ENCODE measurements at regions not wholly inside any gene's neighbourhood (a gene's known extent, or its start where the extent isn't known, plus 50 kb on each side); places are given as distances from the start of the nearest gene placed in this dataset.

DNA sequence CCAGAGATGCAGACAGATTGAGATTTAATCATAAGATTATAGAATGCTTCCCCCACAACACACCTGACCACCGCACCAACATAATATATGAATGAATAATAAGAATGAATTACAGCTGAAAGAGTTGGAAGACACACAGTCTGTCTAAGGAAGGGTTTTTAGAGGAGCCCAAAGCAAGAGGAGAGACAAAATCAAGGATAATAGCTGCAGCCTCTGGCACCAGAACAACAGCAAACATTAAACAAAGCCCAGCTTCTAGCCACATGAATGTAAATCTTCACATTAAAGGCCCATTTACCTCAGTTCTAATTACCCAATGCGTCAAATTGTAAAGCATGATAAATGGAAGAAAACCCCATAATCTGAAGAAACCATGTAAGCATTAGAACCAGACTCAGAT is 133.9 kb downstream of the SPCS3 start:
- Histone ChIP-seq H4K8ac (ENCODE audit: low read length) (no peak overlapping the region), H3K36me3 (ENCODE audit: control insufficient read depth in 1 of 2, insufficient read depth in 2 of 2, low read depth in 1 of 2, low read length in 2 of 2) (no peaks in the 10 kb centered on the region), H3K9me3 (ENCODE audit: control insufficient read depth, low read length) (no peaks in the 10 kb centered on the region), H3K79me1 (replicated peaks; ENCODE audit: low read length, poor library complexity, severe bottlenecking) (no peaks in the 10 kb centered on the region), H2BK12ac (ENCODE audit: low read length in 2 of 2) (no peak overlapping the region), H3K4me2 (ENCODE audit: low read length, poor library complexity, severe bottlenecking) (no peak overlapping the region), H2BK15ac (ENCODE audit: low read depth, poor library complexity, severe bottlenecking) (no peak overlapping the region), H3K27ac (ENCODE audit: low read length, poor library complexity, severe bottlenecking) (no peak overlapping the region), H3K4ac (ENCODE audit: low read depth in 1 of 2, low read length in 2 of 2) (no peak overlapping the region), H4K91ac (ENCODE audit: low read length) (no peak overlapping the region), H3K27me3 (ENCODE audit: control insufficient read depth in 1 of 2, insufficient read depth in 1 of 2, low read length in 2 of 2) (no peaks in the 10 kb centered on the region), H3K14ac (ENCODE audit: low read length in 2 of 2) (no peak overlapping the region), H2BK120ac (ENCODE audit: low read depth, low read length) (no peak overlapping the region), H2AK5ac (ENCODE audit: low read length, severe bottlenecking) (no peak overlapping the region), H2AFZ (ENCODE audit: low read depth, low read length) (no peak overlapping the region), H3K23ac (ENCODE audit: low read length in 2 of 2) (no peak overlapping the region), H2BK5ac (ENCODE audit: low read depth, low read length, poor library complexity, severe bottlenecking) (no peak overlapping the region), H3K18ac (ENCODE audit: low read depth in 1 of 2, low read length in 2 of 2) (no peak overlapping the region), H3K4me3 (ENCODE audit: insufficient read depth in 1 of 2, low read depth in 1 of 2, low read length in 2 of 2) (no peak overlapping the region), H3K9ac (ENCODE audit: low read length) (no peak overlapping the region), H3K4me1 (ENCODE audit: control insufficient read depth, insufficient read depth, low read depth, low read length) (no peaks in the 10 kb centered on the region)
- WGBS: no CpG with 5 or more reads among the region's 2 CpGs
- no peak for DNase-seq

DNA sequence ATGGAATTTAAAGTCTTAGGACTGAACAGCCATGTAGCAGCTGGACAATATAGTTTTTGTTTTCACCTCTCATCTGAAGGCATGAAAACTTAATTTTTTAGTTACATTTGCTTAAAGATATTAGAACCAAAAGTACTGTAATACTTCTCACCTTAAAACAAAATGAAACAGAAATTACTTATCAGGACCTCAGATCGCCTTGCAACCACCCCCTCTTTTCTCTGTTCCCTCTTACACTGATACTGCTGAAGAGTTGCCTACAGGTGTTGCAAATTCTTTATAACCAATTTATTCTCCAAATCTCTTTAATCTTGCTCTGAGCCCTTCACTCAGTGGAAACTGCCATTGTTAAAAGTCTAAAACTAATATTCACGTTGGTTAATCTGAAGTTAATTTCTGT is 145.0 kb downstream of the SPCS3 start:
- Histone ChIP-seq H3K4me3 (ENCODE audit: insufficient read depth in 1 of 2, low read depth in 1 of 2, low read length in 2 of 2) (no peak overlapping the region), H2AK5ac (ENCODE audit: low read length, severe bottlenecking) (no peak overlapping the region), H3K4me1 (ENCODE audit: control insufficient read depth, insufficient read depth, low read depth, low read length) (no peaks in the 10 kb centered on the region), H3K4ac (ENCODE audit: low read depth in 1 of 2, low read length in 2 of 2) (no peak overlapping the region), H3K4me2 (ENCODE audit: low read length, poor library complexity, severe bottlenecking) (no peak overlapping the region), H3K18ac (ENCODE audit: low read depth in 1 of 2, low read length in 2 of 2) (no peak overlapping the region), H4K8ac (ENCODE audit: low read length) (no peak overlapping the region), H2BK12ac (ENCODE audit: low read length in 2 of 2) (no peak overlapping the region), H4K91ac (ENCODE audit: low read length) (no peak overlapping the region), H2BK15ac (ENCODE audit: low read depth, poor library complexity, severe bottlenecking) (no peak overlapping the region), H3K9ac (ENCODE audit: low read length) (no peak overlapping the region), H3K36me3 (ENCODE audit: control insufficient read depth in 1 of 2, insufficient read depth in 2 of 2, low read depth in 1 of 2, low read length in 2 of 2) (no peaks in the 10 kb centered on the region), H2BK5ac (ENCODE audit: low read depth, low read length, poor library complexity, severe bottlenecking) (no peak overlapping the region), H3K14ac (ENCODE audit: low read length in 2 of 2) (no peak overlapping the region), H3K27me3 (ENCODE audit: control insufficient read depth in 1 of 2, insufficient read depth in 1 of 2, low read length in 2 of 2) (no peaks in the 10 kb centered on the region), H3K79me1 (replicated peaks; ENCODE audit: low read length, poor library complexity, severe bottlenecking) (no peaks in the 10 kb centered on the region), H2AFZ (ENCODE audit: low read depth, low read length) (no peak overlapping the region), H3K9me3 (ENCODE audit: control insufficient read depth, low read length) (no peaks in the 10 kb centered on the region), H3K27ac (ENCODE audit: low read length, poor library complexity, severe bottlenecking) (no peak overlapping the region), H2BK120ac (ENCODE audit: low read depth, low read length) (no peak overlapping the region), H3K23ac (ENCODE audit: low read length in 2 of 2) (no peak overlapping the region)
- WGBS: 98% methylated on average over 2 of the region's 2 CpGs
- no peak for DNase-seq

DNA sequence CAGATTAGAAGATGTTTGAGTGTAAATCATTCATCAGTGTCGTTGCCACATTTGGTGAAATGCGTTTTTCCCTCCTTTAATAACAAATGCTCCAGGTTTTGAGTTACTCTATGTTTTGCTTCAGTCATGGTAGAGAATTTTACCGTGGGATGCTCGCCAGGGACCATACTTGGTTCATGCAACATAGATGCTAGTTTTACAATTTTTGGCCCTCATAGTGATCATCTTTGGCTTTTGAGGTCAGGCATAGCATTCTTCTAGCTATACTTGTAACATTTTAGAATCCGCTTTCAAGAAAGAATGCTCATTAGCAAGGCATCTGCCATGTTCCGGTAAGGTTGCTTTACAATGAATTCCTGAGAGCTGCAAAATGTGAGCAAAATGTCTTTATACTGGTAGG is 147.2 kb downstream of the SPCS3 start:
- Histone ChIP-seq H3K27ac (ENCODE audit: low read length, poor library complexity, severe bottlenecking) (no peak overlapping the region), H3K4ac (ENCODE audit: low read depth in 1 of 2, low read length in 2 of 2) (no peak overlapping the region), H3K9me3 (ENCODE audit: control insufficient read depth, low read length) (no peaks in the 10 kb centered on the region), H3K79me1 (replicated peaks; ENCODE audit: low read length, poor library complexity, severe bottlenecking) (no peaks in the 10 kb centered on the region), H2BK120ac (ENCODE audit: low read depth, low read length) (no peak overlapping the region), H4K8ac (ENCODE audit: low read length) (no peak overlapping the region), H3K27me3 (ENCODE audit: control insufficient read depth in 1 of 2, insufficient read depth in 1 of 2, low read length in 2 of 2) (no peaks in the 10 kb centered on the region), H3K23ac (ENCODE audit: low read length in 2 of 2) (no peak overlapping the region), H3K4me3 (ENCODE audit: insufficient read depth in 1 of 2, low read depth in 1 of 2, low read length in 2 of 2) (no peak overlapping the region), H4K91ac (ENCODE audit: low read length) (no peak overlapping the region), H2BK15ac (ENCODE audit: low read depth, poor library complexity, severe bottlenecking) (no peak overlapping the region), H2AFZ (ENCODE audit: low read depth, low read length) (no peak overlapping the region), H3K36me3 (ENCODE audit: control insufficient read depth in 1 of 2, insufficient read depth in 2 of 2, low read depth in 1 of 2, low read length in 2 of 2) (no peaks in the 10 kb centered on the region), H3K4me2 (ENCODE audit: low read length, poor library complexity, severe bottlenecking) (no peak overlapping the region), H3K18ac (ENCODE audit: low read depth in 1 of 2, low read length in 2 of 2) (no peak overlapping the region), H2AK5ac (ENCODE audit: low read length, severe bottlenecking) (no peak overlapping the region), H3K9ac (ENCODE audit: low read length) (no peak overlapping the region), H2BK5ac (ENCODE audit: low read depth, low read length, poor library complexity, severe bottlenecking) (no peak overlapping the region), H3K4me1 (ENCODE audit: control insufficient read depth, insufficient read depth, low read depth, low read length) (no peaks in the 10 kb centered on the region), H2BK12ac (ENCODE audit: low read length in 2 of 2) (no peak overlapping the region), H3K14ac (ENCODE audit: low read length in 2 of 2) (no peak overlapping the region)
- no peak for DNase-seq
- WGBS: 78% methylated on average over 5 of the region's 6 CpGs

DNA sequence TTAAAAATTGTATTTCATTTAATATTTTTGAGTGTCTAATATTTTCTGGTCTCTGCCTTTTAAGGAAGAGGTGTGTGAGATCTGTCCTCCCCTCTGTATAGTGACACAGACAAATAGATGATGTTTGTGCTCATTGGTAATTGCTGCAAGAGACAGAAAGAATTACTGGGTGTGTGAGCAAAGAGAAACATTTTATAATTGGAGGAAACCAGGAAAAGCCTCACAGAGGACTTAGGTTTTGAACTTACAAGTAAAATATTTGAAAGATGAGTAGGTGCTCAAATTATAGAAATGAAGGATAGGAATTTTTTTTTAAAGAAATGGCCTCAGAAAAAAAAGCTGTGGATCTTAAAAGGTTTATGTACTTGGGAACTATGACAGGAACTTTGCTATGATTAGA is 149.8 kb downstream of the SPCS3 start:
- H3K4ac ChIP-seq (ENCODE audit: low read depth in 1 of 2, low read length in 2 of 2): no peak overlapping the region
- no peak overlapping the region for H3K27ac ChIP-seq (ENCODE audit: low read length, poor library complexity, severe bottlenecking)
- H3K9me3 ChIP-seq (ENCODE audit: control insufficient read depth, low read length): no peaks in the 10 kb centered on the region
- H3K36me3 ChIP-seq (ENCODE audit: control insufficient read depth in 1 of 2, insufficient read depth in 2 of 2, low read depth in 1 of 2, low read length in 2 of 2): no peaks in the 10 kb centered on the region
- no peak overlapping the region for H4K8ac ChIP-seq (ENCODE audit: low read length)
- no peak overlapping the region for H2BK5ac ChIP-seq (ENCODE audit: low read depth, low read length, poor library complexity, severe bottlenecking)
- H2BK12ac ChIP-seq (ENCODE audit: low read length in 2 of 2): no peak overlapping the region
- no peak overlapping the region for H2BK15ac ChIP-seq (ENCODE audit: low read depth, poor library complexity, severe bottlenecking)
- no peaks in the 10 kb centered on the region for H3K79me1 ChIP-seq (replicated peaks; ENCODE audit: low read length, poor library complexity, severe bottlenecking)
- no peak for DNase-seq
- no peaks in the 10 kb centered on the region for H3K4me1 ChIP-seq (ENCODE audit: control insufficient read depth, insufficient read depth, low read depth, low read length)
- no peak overlapping the region for H2AK5ac ChIP-seq (ENCODE audit: low read length, severe bottlenecking)
- H3K4me2 ChIP-seq (ENCODE audit: low read length, poor library complexity, severe bottlenecking): no peak overlapping the region
- no peak overlapping the region for H3K9ac ChIP-seq (ENCODE audit: low read length)
- H2BK120ac ChIP-seq (ENCODE audit: low read depth, low read length): no peak overlapping the region
- H3K14ac ChIP-seq (ENCODE audit: low read length in 2 of 2): no peak overlapping the region
- no peak overlapping the region for H3K18ac ChIP-seq (ENCODE audit: low read depth in 1 of 2, low read length in 2 of 2)
- H3K27me3 ChIP-seq (ENCODE audit: control insufficient read depth in 1 of 2, insufficient read depth in 1 of 2, low read length in 2 of 2): no peaks in the 10 kb centered on the region
- no peak overlapping the region for H3K4me3 ChIP-seq (ENCODE audit: insufficient read depth in 1 of 2, low read depth in 1 of 2, low read length in 2 of 2)
- no peak overlapping the region for H2AFZ ChIP-seq (ENCODE audit: low read depth, low read length)
- no peak overlapping the region for H3K23ac ChIP-seq (ENCODE audit: low read length in 2 of 2)
- H4K91ac ChIP-seq (ENCODE audit: low read length): no peak overlapping the region

Data from mesenchymal stem cell (in vitro differentiated cells and primary cell).